Activated T-cell treated with anti-CD3 and anti-CD28 coated beads for 48 hours (primary cell): ENCODE measurements at regions not wholly inside any gene's neighbourhood (a gene's known extent, or its start where the extent isn't known, plus 50 kb on each side); places are given as distances from the start of the nearest gene placed in this dataset.
"Not testable (repeated sequence)": the region's sequence is repeated elsewhere in the genome, so short reads cannot be mapped to it uniquely, and the experiment has no call there.

Experiments
- DNase-seq: peaks from one replicate; pipeline ENCODE4 v3.0.0-alpha.2; 2020; ENCODE audit warnings: low read depth

- no peak for DNase-seq
These were observed 97.0 kb upstream of the SMARCA2 start for GRCh38 chr9:1918108-1918507.

- DNase-seq, result no peak
These were observed 96.5 kb upstream of the SMARCA2 start for GRCh38 chr9:1918622-1919021.

- no peak for DNase-seq
These were observed 95.9 kb upstream of the SMARCA2 start for GRCh38 chr9:1919229-1919628.

GRCh38 chr9:1920386-1920785, 94.8 kb upstream of the SMARCA2 start:
- DNase-seq, result no peak

- DNase-seq, result no peak
These were observed 93.1 kb upstream of the SMARCA2 start for GRCh38 chr9:1922026-1922425.

- no peak for DNase-seq
These were observed 87.6 kb upstream of the SMARCA2 start for GRCh38 chr9:1927546-1927945.

GRCh38 chr9:1929134-1929533, 86.0 kb upstream of the SMARCA2 start:
- no peak for DNase-seq

- DNase-seq, result no peak
These were observed 85.4 kb upstream of the SMARCA2 start for GRCh38 chr9:1929722-1930244.

- DNase-seq, result not testable (repeated sequence)
These were observed 84.9 kb upstream of the SMARCA2 start for GRCh38 chr9:1930245-1930736.

GRCh38 chr9:1938135-1938534, 77.0 kb upstream of the SMARCA2 start:
- no peak for DNase-seq

- no peak for DNase-seq
These were observed 76.4 kb upstream of the SMARCA2 start for GRCh38 chr9:1938675-1939170.

GRCh38 chr9:1939466-1939865, 75.7 kb upstream of the SMARCA2 start:
- no peak for DNase-seq

GRCh38 chr9:1939926-1940368, 75.2 kb upstream of the SMARCA2 start:
- DNase-seq, result peak; percentile 14

- no peak for DNase-seq
These were observed 73.2 kb upstream of the SMARCA2 start for GRCh38 chr9:1941989-1942388.

- no peak for DNase-seq
These were observed 68.4 kb upstream of the SMARCA2 start for GRCh38 chr9:1946526-1947283.

- no peak for DNase-seq
These were observed 67.7 kb upstream of the SMARCA2 start for GRCh38 chr9:1947438-1947837.

- DNase-seq, result no peak
These were observed 66.6 kb upstream of the SMARCA2 start for GRCh38 chr9:1948541-1948940.

- DNase-seq, result no peak
These were observed 63.7 kb upstream of the SMARCA2 start for GRCh38 chr9:1951446-1951845.

GRCh38 chr9:1952001-1952400, 63.1 kb upstream of the SMARCA2 start:
- DNase-seq, result no peak

GRCh38 chr9:1954238-1954637, 60.9 kb upstream of the SMARCA2 start:
- no peak for DNase-seq

GRCh38 chr9:1956958-1957357, 58.2 kb upstream of the SMARCA2 start:
- no peak for DNase-seq

GRCh38 chr9:1957856-1958255, 57.3 kb upstream of the SMARCA2 start:
- DNase-seq, result no peak

- DNase-seq, result no peak
These were observed 55.8 kb upstream of the SMARCA2 start for GRCh38 chr9:1959371-1959770.
